Stimulated activated CD4-positive, alpha-beta T cell treated with anti-CD3 and anti-CD28 coated beads, Interleukin-1b, Interleukin-23, amount 100 ng/mL, for 4 hours (primary cell): ENCODE measurements at regions not wholly inside any gene's neighbourhood (a gene's known extent, or its start where the extent isn't known, plus 50 kb on each side); places are given as distances from the start of the nearest gene placed in this dataset.

Experiments
- DNase-seq, 2 donors: peaks; one replicate each; pipeline ENCODE4 v3.0.0-alpha.2; 2020; ENCODE audit warnings: low read depth in 2 of 2

DNA sequence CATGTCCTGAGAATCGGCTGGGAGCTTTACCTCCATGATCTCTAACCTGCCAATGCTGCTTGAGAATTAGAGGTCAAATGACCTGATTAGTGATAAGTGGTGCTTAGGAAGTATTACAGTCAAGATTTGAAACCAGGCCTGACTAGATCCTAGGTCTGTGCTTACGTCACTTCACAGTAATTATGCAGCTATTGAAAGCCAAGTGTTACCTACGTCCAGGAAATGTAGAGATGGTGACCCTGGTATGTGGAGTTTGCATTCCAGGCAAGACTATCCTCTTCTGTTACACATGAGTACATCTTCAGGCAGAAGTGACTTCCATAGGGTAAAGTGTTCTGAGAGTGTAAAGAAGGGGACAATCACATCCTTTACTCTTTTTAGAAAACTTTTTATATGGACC is 530.4 kb upstream of the TENM4 start:
- DNase-seq = no peak

DNA sequence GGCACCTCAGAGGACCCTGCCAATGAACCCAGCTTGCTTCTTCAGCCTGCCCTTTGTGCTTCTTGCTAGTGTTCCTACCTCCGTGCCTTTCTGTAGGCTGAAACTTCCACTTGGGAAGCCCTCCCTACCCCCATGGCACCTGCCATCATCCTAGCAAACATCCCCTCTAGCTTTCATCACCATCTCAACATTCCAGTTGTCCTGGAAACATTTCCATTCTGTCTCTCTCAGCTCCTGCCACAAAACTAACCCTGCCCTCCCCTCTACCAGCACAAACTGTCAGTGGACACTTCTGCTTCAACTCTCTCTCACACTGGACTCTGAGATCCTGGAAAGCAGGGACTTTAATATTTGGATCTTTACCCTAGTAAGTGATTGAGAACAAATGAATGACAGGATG is 525.8 kb upstream of the TENM4 start:
- no peak for DNase-seq

DNA sequence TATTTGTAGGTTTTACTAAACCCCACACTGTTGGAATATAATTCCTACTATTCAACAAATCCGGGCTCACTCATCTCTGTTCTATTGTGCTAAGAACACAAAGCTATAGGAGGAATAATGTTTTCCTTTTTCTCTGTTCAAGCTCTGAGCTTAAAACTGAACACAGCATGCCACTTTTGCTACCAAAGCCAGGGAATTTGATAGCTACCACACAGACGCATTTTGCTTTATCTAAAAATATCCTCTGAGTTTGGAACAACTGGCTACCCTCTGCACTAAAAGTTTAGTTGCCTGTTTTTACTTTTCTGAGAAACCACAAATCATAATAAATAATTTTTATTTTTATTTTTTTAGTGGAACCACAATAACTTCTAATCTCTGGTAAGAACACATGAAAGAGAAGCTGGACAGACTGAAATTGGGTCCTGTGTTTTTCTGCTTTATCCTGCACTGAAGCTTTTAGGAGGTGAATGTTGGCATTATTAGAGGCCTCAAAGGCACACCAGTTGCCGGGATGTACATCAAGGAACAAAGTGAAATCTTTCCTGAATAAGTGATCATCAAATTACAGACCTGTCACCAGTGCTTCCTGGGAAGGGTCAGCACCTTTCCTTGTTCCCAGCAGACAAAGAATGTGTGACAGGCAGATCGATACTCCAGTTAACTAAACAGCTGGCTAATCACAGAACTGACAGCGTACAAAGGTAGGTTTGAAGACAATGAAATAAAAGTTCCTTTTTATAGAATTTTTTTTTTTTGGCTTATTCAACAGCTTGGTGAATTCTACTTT is 523.2 kb upstream of the TENM4 start:
- DNase-seq = no peak

DNA sequence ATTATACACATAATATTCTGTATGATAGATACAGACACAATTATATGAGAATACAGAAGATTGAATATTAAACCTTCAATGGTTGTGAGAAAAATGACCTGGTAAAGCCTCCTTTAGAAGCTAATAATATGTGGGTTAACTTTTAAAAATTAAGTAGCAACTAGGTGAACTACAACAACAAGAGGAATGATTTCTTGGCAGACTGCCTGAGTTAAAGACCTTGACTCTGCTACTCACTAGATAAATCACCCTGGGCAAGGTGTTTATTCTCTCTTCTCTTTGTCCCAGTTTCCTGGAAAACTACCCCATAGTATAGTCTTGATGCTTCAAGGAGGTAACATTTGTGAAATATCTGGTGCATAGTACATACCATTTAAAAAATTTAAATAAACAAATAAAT is 519.6 kb upstream of the TENM4 start:
- no peak for DNase-seq

DNA sequence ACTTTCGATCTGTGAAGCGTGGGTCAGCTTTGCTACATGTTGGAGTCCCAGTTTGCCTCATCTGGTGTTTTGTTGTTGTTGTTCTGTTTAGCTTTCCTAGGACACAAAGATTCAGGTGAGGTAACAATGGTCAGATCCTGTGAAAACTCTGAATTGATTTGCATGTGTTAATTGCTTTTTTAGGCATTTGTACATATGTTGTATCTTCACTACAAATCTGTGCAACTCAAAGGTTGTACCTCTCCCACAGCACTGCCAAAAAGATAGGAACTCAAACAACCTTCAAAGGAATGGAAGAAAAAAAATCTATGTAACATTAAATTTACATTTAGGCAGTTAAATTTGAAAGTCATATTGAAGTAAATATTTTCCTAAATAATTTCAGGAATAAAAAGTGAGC is 518.5 kb upstream of the TENM4 start:
- DNase-seq = no peak

DNA sequence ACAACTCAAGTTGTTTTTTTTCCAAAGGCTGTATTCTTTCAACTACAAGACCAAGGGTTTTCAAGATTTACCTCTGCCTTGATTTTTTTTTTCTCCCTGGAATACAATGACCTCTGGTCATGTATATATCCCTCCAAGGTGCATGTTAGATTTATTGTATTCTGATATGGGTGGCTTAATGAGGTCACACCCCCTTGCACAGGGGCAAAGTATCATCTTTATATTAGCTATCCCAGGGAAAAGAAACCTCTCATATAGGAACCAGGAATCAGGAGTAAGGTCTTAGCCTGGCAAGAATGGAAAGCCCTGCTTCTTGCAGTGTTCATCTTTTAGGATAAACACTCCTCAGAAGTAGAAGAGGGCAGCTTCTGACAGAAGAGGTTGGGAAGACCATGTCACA is 516.9 kb upstream of the TENM4 start:
- no peak for DNase-seq

DNA sequence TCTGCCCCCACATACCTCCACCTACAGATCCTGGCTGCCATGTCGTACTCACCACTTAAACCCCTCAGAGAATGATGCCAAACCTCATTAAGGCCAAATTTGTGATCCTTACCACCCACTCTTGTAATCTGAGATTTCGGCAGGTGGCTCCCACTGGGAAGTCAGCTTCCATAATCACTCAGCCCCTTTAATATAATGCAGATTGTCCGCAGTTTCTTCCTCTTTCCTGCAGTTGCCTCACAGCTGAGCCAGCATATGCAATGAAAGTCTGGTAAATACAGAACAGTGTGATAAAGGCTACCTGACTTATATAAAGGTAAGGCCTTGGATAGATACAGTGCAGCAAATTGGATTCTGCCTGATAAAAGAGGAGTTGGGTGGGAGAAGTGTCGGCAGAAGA is 515.2 kb upstream of the TENM4 start:
- DNase-seq = no peak

DNA sequence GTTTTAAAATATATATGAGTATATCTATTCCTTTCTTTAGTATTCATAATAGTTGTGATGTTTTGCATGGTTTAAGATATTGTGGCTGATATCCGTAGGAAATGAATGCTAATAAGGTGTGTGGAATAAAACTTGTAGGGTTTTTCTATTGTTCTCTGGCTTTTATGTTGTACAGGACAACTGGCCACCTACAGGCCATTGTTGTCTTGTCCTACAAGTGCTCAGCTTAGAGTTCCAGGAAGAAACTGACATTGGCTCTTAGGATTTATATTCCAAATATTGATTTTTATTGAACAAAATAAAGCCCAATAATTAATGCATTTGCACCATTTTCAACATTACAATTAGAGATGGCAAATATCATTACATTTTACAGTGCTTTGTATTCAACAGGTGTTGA is 512.8 kb upstream of the TENM4 start:
- DNase-seq = no peak

DNA sequence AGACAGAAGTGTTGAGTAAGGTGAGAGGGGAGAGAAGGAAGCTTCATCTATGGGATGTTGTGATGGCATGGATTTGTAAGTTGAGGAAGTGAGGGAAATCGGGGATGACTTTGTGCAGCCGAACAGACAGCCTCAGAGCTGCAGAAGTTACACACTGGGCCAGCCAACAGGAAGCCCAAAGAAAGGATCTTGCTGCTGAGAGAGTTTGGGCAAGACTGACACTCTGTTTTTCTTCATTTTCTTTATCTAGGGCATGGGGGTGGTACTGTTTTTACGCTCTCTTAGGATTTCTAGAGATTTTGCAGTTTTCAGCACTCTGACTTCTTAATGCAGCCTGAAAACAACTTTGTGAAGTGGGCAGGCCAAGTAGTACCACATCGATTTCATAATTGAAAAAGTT is 509.9 kb upstream of the TENM4 start:
- DNase-seq = no peak

DNA sequence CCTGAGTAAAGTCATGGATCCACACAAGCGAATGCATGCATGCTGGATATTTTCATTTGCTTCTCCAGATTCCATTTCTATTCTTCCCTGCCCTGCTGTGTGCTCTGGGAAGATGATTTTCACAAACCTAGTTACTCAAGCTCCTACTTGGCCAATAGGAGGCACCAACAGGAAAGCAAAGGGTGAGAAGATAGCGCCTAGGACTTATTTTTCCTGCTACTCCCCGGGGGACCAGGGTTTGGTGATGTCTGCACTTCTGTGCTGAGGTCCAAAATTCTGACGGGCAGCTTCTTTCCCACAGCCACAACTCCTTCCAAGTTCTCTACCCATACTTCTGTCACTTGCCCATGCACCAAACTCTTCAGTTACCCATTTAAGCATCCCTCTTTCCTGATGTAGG is 509.3 kb upstream of the TENM4 start:
- DNase-seq = no peak

DNA sequence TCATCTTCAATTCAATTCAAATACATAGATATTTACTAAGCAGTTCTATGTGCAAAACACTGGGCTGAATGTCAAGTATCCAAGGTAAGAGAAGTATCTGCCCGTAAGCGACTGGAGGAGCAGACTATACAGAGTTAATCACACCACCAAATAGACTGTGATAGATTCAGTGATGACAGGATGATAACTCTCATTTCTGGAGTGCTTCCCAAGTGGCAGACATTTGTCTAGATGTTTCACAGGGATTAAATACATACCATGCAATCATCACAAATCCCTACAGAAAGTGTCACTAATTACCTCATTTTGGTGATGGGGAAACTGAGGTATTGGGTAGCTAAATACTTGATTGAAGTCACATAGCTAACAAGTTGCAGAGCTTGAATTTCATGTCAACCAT is 508.7 kb upstream of the TENM4 start:
- DNase-seq = no peak

DNA sequence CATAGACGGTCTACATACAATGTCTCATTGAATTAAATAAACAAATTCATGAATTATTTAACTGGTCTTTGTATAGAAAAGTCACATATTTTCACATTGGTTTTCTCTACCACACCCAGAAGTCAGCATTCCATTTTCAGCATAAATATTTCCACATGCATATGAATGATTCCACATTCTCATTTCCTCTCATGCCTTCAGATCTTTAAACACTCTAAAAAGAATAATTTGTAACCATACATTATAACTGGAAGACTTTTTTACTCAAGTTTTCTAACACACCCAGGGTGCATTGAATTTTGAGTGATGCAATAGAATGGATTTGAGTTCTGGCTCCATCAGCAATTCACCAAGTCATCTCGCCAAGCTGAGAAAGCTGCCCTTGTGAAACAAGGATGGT is 501.8 kb upstream of the TENM4 start:
- DNase-seq = no peak

DNA sequence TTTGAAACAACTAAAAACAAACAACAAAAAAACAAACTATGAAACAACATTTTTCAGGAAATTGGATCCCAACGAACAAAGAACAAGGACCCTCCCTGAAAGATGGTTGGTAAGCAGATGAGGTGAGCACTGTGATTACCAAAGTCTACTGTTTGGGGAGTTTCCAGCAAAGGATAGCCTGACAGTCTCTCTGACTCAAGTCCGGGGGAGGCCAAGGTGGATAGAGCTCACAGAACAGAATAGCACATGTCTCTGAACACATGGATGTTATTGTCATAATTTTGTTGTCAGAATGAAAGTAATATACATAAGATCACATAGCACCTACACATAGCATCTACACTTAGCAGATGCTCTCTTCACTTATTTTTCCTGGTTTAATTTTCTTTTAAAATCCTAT is 501.3 kb upstream of the TENM4 start:
- DNase-seq = no peak

DNA sequence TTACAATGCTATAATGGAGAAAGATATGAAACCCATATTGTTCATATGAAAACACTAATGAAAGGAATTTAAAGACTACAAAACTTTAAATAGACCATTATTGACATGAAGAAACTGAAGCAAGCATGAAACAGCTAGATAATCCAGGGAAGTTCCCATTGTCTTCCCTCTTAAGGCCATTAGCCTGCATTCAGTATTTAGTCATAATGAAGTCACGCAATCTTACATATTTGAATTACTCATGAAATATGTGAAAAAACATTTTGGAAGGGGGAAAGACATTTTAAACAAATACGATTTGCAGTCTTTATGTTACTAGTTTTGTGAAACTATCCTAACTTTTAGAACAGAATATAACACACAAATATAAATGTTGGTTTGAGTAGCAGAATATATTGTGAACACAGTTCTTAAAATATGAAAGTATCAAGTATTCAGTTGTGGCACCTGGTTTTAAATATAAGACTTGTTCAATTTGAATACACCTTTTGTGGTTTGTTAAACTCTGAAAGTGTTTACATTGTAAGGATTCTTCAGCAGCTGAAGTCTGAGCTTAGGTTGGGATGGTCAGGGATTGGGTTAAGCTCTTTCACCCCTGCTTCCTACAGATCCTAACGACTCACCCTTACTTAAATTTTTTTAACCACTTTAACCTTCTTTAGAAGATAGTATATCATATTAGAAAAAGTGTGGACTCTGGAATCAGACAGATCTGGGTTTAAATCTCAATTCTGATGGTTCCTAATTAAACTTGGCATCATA is 500.3 kb upstream of the TENM4 start:
- DNase-seq = no peak

DNA sequence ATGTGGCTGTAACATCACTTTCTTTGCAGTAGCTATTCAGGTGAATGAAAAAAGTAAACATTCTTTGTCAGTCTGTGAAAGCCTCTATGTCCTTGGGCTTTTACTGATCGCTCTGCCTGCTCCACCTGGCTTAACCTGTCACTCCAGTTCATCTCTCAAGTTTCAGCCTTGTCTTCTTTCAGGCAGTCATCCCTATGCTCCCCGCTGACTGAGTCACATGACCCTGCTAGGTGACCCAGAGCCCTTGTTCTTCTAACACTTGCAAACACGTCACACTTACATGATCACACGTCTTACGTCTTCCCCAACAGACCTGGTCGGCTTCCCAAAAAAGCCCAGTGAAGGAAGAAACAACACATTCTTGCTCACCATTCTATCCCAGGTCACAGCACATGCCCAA is 499.3 kb upstream of the TENM4 start:
- no peak for DNase-seq

DNA sequence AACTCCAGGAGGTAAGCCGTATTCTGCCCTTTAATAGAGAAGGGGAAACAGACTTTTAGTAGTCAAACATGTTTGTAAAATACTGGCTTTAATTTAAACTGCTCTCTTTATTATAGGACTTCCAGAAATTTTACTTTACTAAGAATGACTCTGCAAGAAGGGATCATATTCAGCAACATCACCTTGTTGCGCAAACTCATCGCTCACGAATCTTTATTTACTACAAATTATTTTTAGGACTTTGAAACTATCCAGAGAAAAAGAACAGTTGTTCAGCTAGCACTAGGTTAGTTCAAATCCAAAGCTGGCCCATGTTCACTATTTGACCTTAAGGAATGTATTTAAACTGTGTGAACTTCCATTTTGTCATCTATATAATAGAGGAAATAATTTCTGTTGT is 498.3 kb upstream of the TENM4 start:
- DNase-seq = no peak

DNA sequence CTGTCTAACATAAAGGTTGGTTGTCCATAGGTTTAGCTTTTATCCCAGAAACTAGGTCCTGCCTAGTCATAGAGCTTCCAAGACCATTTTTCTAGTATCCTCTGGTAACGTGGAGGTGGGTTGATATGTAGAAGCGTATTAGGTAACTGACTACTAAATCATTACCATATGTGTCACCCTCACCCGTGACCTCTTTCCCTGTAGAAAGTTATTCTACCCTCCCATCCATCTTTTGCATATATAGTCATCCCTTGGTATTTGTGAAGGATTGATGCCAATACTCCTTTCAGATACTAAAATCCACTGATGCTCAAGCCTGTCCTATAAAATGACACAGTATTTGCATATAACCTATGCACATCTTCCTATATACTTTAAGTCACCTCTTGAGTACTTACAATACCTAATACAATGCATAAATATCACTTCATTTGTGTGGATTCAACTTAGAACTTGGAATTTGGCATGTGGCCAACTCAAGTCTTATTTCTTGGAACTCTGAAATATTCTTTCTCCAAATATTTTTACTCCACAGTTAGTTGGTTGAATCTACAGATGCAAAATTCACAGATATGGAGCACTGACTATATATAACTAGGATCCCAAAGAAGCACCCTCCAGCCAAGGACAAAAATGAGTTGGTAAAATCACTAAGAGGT is 497.0 kb upstream of the TENM4 start:
- no peak for DNase-seq

DNA sequence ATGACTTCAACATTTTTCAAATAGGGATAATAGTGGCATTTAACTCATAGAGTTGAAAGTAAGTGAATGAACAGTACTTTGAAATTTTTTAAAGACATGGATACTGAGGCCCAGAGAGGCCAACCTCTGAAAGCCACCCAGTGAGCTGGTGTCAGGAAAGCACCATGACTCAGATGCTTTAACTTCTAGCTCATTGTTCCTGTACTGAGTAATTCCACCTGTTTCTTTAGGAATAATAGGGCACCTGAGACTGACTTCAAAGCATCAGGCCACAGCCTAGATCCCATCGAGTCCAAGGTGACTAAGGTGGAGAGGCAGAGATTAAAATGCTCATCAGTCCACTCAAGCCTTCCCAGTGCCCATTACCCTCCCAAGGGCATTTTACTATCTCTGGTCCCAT is 491.8 kb upstream of the TENM4 start:
- DNase-seq = no peak

DNA sequence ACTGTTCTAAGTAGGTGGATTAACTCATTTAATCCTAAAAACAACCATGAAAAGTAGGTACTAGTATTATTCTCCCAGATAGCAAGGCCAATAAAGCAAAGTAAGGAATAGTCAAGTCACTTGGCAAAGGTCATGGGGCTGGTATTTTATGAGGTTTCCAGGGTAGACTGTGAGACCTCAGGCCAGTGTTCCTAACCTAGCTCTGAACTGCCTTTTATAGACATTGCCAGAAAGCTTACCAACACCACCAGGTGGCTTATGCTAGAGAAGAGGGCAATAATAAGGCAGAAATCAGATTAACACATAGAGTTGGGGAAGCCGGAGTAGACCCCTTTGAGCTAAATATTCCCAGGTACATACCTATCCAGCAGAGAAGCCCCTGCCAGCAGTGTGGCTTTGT is 490.9 kb upstream of the TENM4 start:
- DNase-seq = no peak

DNA sequence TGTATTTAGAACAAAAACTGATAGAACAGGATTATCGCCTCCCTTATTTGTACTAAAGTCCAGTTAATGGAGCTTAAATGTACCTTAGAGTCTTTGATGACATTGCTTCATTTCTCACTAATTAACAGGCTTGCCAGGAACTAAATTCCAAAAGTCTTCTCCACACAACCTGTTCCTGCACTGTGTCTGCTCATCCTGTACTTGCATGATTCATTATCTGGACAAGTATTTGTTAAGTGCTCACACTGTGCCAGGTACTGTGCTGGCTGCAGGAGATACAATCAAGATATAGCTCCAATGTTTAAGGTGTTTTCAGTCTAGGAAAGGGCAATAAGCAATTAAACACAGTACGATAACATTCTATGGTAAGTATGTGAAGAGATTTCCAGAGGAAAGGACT is 485.9 kb upstream of the TENM4 start:
- DNase-seq = no peak

DNA sequence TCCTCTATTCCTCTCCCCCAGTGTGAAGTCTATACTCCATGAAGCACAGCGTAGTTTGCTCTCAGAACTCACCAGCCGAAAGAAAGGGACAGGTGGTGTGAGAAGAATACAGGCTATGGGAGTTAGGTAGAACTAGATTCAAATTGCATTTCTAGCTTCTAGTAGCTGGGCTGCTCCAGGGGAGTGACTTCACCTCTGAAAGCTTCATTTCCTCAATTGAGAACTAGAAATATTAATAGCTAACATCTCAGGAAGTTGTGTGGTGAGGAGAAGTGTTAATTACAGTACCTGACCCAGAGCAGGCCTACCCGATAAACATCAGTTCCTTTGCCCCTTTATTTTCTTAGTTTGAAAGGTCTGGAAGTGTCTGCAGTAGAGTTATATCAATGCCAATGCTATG is 484.7 kb upstream of the TENM4 start:
- DNase-seq = no peak

DNA sequence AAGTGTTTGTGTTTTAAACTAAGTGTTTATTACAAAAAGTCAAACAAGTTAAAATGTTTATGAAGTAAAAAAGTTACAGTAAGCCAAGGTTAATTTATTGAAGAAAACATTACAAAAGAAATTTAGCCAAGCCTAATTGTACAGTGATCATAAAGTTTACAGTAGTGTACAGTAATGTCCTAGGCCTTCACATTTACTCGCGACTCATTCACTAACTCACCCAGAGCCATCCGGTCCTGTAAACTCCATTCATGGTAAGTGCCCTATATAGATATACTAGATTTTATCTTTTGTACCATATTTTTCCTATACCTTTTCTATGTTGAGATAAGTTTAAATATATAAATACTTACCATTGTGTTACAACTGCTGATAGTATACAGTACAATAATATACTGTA is 481.8 kb upstream of the TENM4 start:
- no peak for DNase-seq

DNA sequence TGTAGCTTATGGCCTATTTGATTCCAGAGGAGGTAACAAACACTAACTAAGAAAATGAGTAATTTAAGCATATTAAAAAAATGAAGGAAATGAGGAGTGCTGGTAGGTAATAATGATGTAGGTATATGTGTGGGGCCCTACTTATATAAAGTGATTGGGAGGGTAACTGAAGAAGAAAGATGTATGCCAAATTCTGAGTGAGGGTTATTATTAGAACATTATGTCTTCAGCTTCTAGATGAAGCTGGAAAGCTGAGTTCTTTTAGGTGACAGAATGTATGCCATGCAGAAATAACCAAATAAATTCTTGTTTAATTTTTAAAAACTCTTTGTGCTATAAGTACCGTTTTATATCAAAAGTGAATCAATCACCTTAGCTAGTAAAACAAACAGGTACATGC is 479.6 kb upstream of the TENM4 start:
- DNase-seq = no peak
